CD14-positive monocyte (primary cell): ENCODE measurements at regions not wholly inside any gene's neighbourhood (a gene's known extent, or its start where the extent isn't known, plus 50 kb on each side); places are given as distances from the start of the nearest gene placed in this dataset.
A peak's percentile ranks its signal among the peaks of the same experiment; 100 is the strongest.

ENCODE experiments used
- DNase-seq, 3 donors: peaks; one replicate each; pipeline ENCODE4 v3.0.0-alpha.2; 2011 to 2022
- H2AFZ ChIP-seq: 2 replicates; pipeline ENCODE4 v1.6.0; 2012; ENCODE audit warnings: mild to moderate bottlenecking, low read depth, low read length, inconsistent platforms; ENCODE audit not compliant: insufficient read depth, poor library complexity, severe bottlenecking
- H3K27ac ChIP-seq, 2 donors: 1 replicate in 1 of 2; 2 replicates in 1 of 2; pipeline ENCODE4 v1.5.1; 2012 to 2013; ENCODE audit warnings: low read length in 2 of 2, control low read depth in 1 of 2, inconsistent platforms in 1 of 2, low read depth in 1 of 2, mild to moderate bottlenecking in 1 of 2
- H3K27me3 ChIP-seq, 2 donors: one replicate each; pipeline versions ENCODE4 v1.6.0 to v1.6.1; 2011 to 2013; ENCODE audit warnings: low read length in 2 of 2; ENCODE audit not compliant: control insufficient read depth in 2 of 2, insufficient read depth in 2 of 2
- H3K36me3 ChIP-seq, 2 donors: replicated peaks in 1 of 2; 1 replicate in 1 of 2; 2 replicates in 1 of 2; pipeline versions ENCODE4 v1.5.1 to v1.6.1; 2012 to 2013; ENCODE audit warnings: low read length in 2 of 2, control low read depth in 1 of 2, inconsistent platforms in 1 of 2, mild to moderate bottlenecking in 1 of 2; ENCODE audit not compliant: insufficient read depth in 2 of 2, control insufficient read depth in 1 of 2
- H3K4me1 ChIP-seq, 2 donors: 1 replicate in 1 of 2; 2 replicates in 1 of 2; pipeline versions ENCODE4 v1.5.1 to v1.6.1; 2012 to 2013; ENCODE audit warnings: low read length in 2 of 2, control low read depth in 1 of 2, inconsistent platforms in 1 of 2, mild to moderate bottlenecking in 1 of 2, moderate library complexity in 1 of 2; ENCODE audit not compliant: insufficient read depth in 2 of 2, control insufficient read depth in 1 of 2
- H3K4me2 ChIP-seq: replicated peaks from 2 replicates; pipeline ENCODE3; 2012; ENCODE audit warnings: low read length, moderate library complexity, mild to moderate bottlenecking; ENCODE audit not compliant: poor library complexity, severe bottlenecking; ENCODE audit errors: extremely low read depth
- H3K4me3 ChIP-seq, 3 experiments: fragments of 200-600 bp in 1 of 3; sonication (generic) in 1 of 3; replicated peaks in 1 of 3; 1 replicate in 2 of 3; 2 replicates in 1 of 3; pipeline ENCODE4 v1.5.1; 2011 to 2013; ENCODE audit warnings: low read length in 3 of 3, mild to moderate bottlenecking in 3 of 3, control low read depth in 2 of 3, low read depth in 2 of 3, inconsistent platforms in 1 of 3, moderate library complexity in 1 of 3
- H3K79me2 ChIP-seq: 2 replicates; pipeline ENCODE4 v1.6.0; 2012; ENCODE audit warnings: mild to moderate bottlenecking, control low read depth, inconsistent platforms, low read length, moderate library complexity; ENCODE audit not compliant: insufficient read depth
- H3K9ac ChIP-seq: 2 replicates; pipeline ENCODE4 v1.6.0; 2017; ENCODE audit warnings: low read length, mild to moderate bottlenecking; ENCODE audit not compliant: insufficient read depth, poor library complexity, severe bottlenecking
- H3K9me3 ChIP-seq, 2 donors: replicated peaks in 1 of 2; 1 replicate in 1 of 2; 2 replicates in 1 of 2; pipeline versions ENCODE4 v1.5.1 to v1.6.1; 2012 to 2013; ENCODE audit warnings: low read length in 2 of 2, control low read depth in 1 of 2; ENCODE audit not compliant: control insufficient read depth in 1 of 2, insufficient read depth in 1 of 2
- H4K20me1 ChIP-seq: 2 replicates; pipeline ENCODE4 v1.6.0; 2012; ENCODE audit warnings: mild to moderate bottlenecking, low read length, control low read depth, moderate library complexity; ENCODE audit not compliant: insufficient read depth
- H3K27ac Mint-ChIP-seq, 7 donors: one replicate each; pipeline ENCODE4 v1.8.0; 2020; ENCODE audit warnings: mild to moderate bottlenecking in 7 of 7, mixed read lengths in 7 of 7, moderate library complexity in 6 of 7, inconsistent platforms in 2 of 7
- H3K27me3 Mint-ChIP-seq, 3 donors: one replicate each; pipeline ENCODE4 v1.8.0; 2021 to 2022; ENCODE audit warnings: low read depth in 3 of 3, mild to moderate bottlenecking in 3 of 3, mixed read lengths in 3 of 3, moderate library complexity in 3 of 3, inconsistent platforms in 1 of 3
- H3K36me3 Mint-ChIP-seq, 2 donors: one replicate each; pipeline ENCODE4 v1.8.0; 2020; ENCODE audit warnings: mixed read lengths in 2 of 2, inconsistent platforms in 1 of 2, mild to moderate bottlenecking in 1 of 2
- H3K4me1 Mint-ChIP-seq: one replicate; pipeline ENCODE4 v1.8.0; 2020; ENCODE audit warnings: mild to moderate bottlenecking, mixed read lengths
- H3K4me3 Mint-ChIP-seq, 2 donors: one replicate each; pipeline ENCODE4 v1.8.0; 2020; ENCODE audit warnings: mild to moderate bottlenecking in 2 of 2, mixed read lengths in 2 of 2, moderate library complexity in 1 of 2
- H3K9me3 Mint-ChIP-seq, 7 donors: one replicate each; pipeline ENCODE4 v1.8.0; 2020 to 2022; ENCODE audit warnings: mixed read lengths in 7 of 7, mild to moderate bottlenecking in 6 of 7, moderate library complexity in 6 of 7, inconsistent platforms in 2 of 7
- WGBS: methylation state at CpG from one replicate; pipeline ENCODE4 v1.1.5; 2013; ENCODE audit warnings: missing lambda C conversion rate; ENCODE audit not compliant: insufficient coverage; 5-methylcytosine and 5-hydroxymethylcytosine counted together
- intact Hi-C, 2 donors: fragments of 100-400 bp; cut with micrococcal nuclease; formaldehyde crosslinking; loops; one replicate each; pipeline versions ENCODE4 v1.15.0 to v1.15.1; 2023
- TF ChIP-seq, protein P1 (sequence below): fragments of 200-600 bp; IDR thresholded peaks from one replicate; pipeline ENCODE4 v1.8.0; 2022; ENCODE audit warnings: antibody characterized with exemption, mild to moderate bottlenecking

DNA sequence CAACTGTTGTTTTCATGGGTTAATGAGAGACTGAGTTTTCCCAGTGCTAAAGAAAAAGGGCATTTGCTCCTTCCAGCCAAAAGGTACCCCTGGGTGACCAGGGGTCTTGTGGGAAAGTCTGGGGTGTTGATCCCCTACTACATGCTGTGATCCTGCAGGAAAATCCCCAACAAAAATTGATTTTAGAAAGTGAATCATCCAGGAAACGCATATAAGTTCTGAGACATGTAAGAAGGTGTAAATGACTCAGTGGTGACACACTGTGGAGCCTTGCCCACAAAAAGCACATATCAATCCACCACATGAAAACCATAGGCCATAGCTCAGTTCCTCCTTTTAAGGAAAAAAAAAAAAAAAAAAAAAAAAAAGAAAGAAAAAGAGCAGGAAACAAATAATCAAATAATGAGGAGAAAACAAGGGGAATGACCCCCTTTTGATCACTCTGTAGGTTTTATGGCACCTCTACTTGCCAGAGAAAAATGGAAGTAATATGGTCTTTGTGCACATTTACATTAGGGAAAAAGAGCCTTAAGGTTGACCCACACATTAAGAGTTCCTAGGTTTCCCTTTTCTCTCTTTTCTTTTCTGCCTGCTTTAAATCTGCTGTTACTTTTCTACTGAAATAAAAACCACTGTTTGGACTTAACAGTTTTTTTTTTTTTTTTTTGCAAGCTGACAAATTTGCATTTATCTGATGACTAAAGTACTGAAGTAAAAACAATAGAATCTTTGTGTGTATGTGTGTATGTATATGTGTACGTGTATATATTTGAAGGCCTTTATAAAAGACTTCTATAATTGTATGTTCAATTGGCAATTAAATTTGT is 386.0 kb downstream of the KIF20B start:
- no peak overlapping the region for H2AFZ ChIP-seq
- H3K27ac Mint-ChIP-seq: peak overlapping the region in 1 of 7 donors; percentile 2
- no peaks in the 10 kb centered on the region for H3K27me3 ChIP-seq
- no peak overlapping the region for H3K27ac ChIP-seq
- intact Hi-C loops: no loop called here
- no CpG with 5 or more reads among the region's 2 CpGs for WGBS
- no peaks in the 10 kb centered on the region for H3K36me3 ChIP-seq
- no peak overlapping the region for H3K4me3 Mint-ChIP-seq
- H3K9ac ChIP-seq: no peak overlapping the region
- no peaks in the 10 kb centered on the region for H3K9me3 ChIP-seq
- no peaks in the 10 kb centered on the region for H3K79me2 ChIP-seq
- TF ChIP-seq, protein P1, sequence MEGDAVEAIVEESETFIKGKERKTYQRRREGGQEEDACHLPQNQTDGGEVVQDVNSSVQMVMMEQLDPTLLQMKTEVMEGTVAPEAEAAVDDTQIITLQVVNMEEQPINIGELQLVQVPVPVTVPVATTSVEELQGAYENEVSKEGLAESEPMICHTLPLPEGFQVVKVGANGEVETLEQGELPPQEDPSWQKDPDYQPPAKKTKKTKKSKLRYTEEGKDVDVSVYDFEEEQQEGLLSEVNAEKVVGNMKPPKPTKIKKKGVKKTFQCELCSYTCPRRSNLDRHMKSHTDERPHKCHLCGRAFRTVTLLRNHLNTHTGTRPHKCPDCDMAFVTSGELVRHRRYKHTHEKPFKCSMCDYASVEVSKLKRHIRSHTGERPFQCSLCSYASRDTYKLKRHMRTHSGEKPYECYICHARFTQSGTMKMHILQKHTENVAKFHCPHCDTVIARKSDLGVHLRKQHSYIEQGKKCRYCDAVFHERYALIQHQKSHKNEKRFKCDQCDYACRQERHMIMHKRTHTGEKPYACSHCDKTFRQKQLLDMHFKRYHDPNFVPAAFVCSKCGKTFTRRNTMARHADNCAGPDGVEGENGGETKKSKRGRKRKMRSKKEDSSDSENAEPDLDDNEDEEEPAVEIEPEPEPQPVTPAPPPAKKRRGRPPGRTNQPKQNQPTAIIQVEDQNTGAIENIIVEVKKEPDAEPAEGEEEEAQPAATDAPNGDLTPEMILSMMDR: no peak
- H3K9me3 Mint-ChIP-seq: peaks cover 0 to 9% (median 3%) of the 10 kb centered on the region in 7 donors
- H3K4me1 Mint-ChIP-seq: no peaks in the 10 kb centered on the region
- H3K4me3 ChIP-seq: no peak overlapping the region
- DNase-seq: peak in 1 of 3 donors; percentile 12
- peaks cover 0 to 3% (median 0%) of the 10 kb centered on the region in 3 donors for H3K27me3 Mint-ChIP-seq
- no peak overlapping the region for H3K4me2 ChIP-seq
- H3K4me1 ChIP-seq: no peaks in the 10 kb centered on the region
- H4K20me1 ChIP-seq: no peaks in the 10 kb centered on the region
- no peaks in the 10 kb centered on the region for H3K36me3 Mint-ChIP-seq

DNA sequence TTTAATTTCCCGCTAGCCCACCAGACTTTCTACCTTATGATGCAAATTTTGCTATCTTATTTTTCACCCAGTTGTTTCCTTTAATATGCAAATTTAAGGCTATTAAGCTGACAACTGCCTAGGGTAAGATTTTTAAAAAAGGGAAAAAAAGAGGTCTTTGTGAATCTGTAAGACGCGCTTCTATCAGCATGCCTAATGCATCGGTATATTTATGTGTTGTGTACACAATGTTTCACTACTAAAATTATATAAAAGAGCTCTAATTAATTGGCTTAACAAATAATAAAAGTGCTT is 386.6 kb downstream of the KIF20B start:
- Mint-ChIP-seq H3K36me3 (no peaks in the 10 kb centered on the region), H3K27me3 (peaks cover 0 to 3% (median 0%) of the 10 kb centered on the region in 3 donors), H3K4me3 (no peak overlapping the region), H3K27ac (no peak overlapping the region), H3K9me3 (peaks cover 0 to 5% (median 3%) of the 10 kb centered on the region in 7 donors), H3K4me1 (no peaks in the 10 kb centered on the region)
- H3K79me2 ChIP-seq: no peaks in the 10 kb centered on the region
- no peaks in the 10 kb centered on the region for H3K36me3 ChIP-seq
- WGBS: no CpG with 5 or more reads among the region's 4 CpGs
- H3K4me1 ChIP-seq: no peaks in the 10 kb centered on the region
- H3K4me2 ChIP-seq: no peak overlapping the region
- H2AFZ ChIP-seq: no peak overlapping the region
- TF ChIP-seq, protein P1: no peak
- no peaks in the 10 kb centered on the region for H3K27me3 ChIP-seq
- H3K9ac ChIP-seq: no peak overlapping the region
- intact Hi-C loops: no loop called here
- H4K20me1 ChIP-seq: no peaks in the 10 kb centered on the region
- no peak for DNase-seq
- H3K4me3 ChIP-seq: no peak overlapping the region
- H3K9me3 ChIP-seq: no peaks in the 10 kb centered on the region
- no peak overlapping the region for H3K27ac ChIP-seq
